OCI-LY3 (cell line): ENCODE measurements at regions not wholly inside any gene's neighbourhood (a gene's known extent, or its start where the extent isn't known, plus 50 kb on each side); places are given as distances from the start of the nearest gene placed in this dataset.
"Not testable (repeated sequence)": the region's sequence is repeated elsewhere in the genome, so short reads cannot be mapped to it uniquely, and the experiment has no call there.

ENCODE experiments used
- H2AFZ ChIP-seq: fragments of 200-600, 300-600 bp; shearing (Covaris generic); 2 replicates; pipeline ENCODE4 v1.6.0; 2014; ENCODE audit warnings: antibody characterized with exemption, low read depth, low read length
- H3K27ac ChIP-seq: fragments of 200-600, 300-600 bp; sonication (generic); 2 replicates; pipeline ENCODE4 v1.5.1; 2014; ENCODE audit warnings: mild to moderate bottlenecking, low read length, moderate library complexity, mixed read lengths
- H3K27me3 ChIP-seq: fragments of 200-600, 300-600 bp; sonication (generic); 2 replicates; pipeline ENCODE4 v1.6.1; 2014; ENCODE audit warnings: low read depth, low read length, mixed read lengths
- H3K36me3 ChIP-seq: fragments of 200-600, 300-600 bp; sonication (generic); replicated peaks from 2 replicates; pipeline ENCODE3; 2014; ENCODE audit warnings: low read depth, low read length, mixed read lengths
- H3K4me1 ChIP-seq: fragments of 300-600, 200-600 bp; sonication (generic); 2 replicates; pipeline ENCODE4 v1.6.1; 2014; ENCODE audit warnings: low read length, mixed read lengths
- H3K4me2 ChIP-seq: fragments of 200-600, 300-600 bp; sonication (generic); 2 replicates; pipeline ENCODE4 v1.6.1; 2014; ENCODE audit warnings: low read length, mixed read lengths
- H3K4me3 ChIP-seq: fragments of 300-600, 200-600 bp; sonication (generic); 2 replicates; pipeline ENCODE4 v1.5.1; 2014; ENCODE audit warnings: antibody characterized with exemption, mild to moderate bottlenecking, low read length, moderate library complexity
- H3K79me2 ChIP-seq: fragments of 300-600, 200-600 bp; shearing (Covaris generic); 2 replicates; pipeline ENCODE4 v1.6.1; 2014; ENCODE audit warnings: mild to moderate bottlenecking, low read length, mixed read lengths
- H3K9ac ChIP-seq: fragments of 300-600, 200-600 bp; shearing (Covaris generic); 2 replicates; pipeline ENCODE4 v1.6.0; 2014; ENCODE audit warnings: mild to moderate bottlenecking, low read length, moderate library complexity
- H3K9me3 ChIP-seq: fragments of 200-600, 300-600 bp; shearing (Covaris generic); 2 replicates; pipeline ENCODE4 v1.6.1; 2014; ENCODE audit warnings: low read length, mixed read lengths; ENCODE audit not compliant: insufficient read depth
- H4K20me1 ChIP-seq: fragments of 200-600, 300-600 bp; sonication (generic); 2 replicates; pipeline ENCODE4 v1.6.1; 2016; ENCODE audit warnings: low read length, mixed read lengths; ENCODE audit not compliant: insufficient read depth
- EZH2phosphoT487 ChIP-seq: fragments of 200-600 bp; shearing (Covaris generic); IDR thresholded peaks from 2 replicates; pipeline ENCODE4 v1.6.1; 2018; ENCODE audit warnings: antibody characterized with exemption, mixed run types, low read depth
- TF ChIP-seq, protein P1 (sequence below): fragments of 200-600, 300-600 bp; sonication (generic); IDR thresholded peaks from 2 replicates; pipeline ENCODE4 v1.5.1; 2014; ENCODE audit warnings: antibody characterized with exemption, low read length, low read depth

DNA sequence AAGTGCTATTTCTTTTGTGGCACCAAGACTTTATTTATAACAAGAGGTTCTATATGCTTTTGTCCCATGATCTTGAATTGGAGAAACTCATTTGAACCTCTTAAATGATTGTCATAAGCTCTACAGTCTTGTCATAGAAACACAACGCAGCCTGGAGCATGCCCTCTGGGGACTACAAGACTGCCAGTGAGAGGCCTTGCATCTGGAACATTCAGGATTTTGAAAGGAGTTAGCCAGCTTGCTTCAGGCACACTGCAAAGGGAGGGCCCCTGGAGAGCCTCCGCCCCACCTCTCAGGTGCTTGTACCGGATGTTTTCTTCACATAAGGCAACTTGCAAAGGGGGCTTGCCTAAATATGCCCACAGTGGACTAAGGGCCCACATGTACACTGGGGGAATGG lies 130.5 kb downstream of the LIG4 start:
- H3K27ac ChIP-seq = no peak overlapping the region
- no peak overlapping the region for H3K4me2 ChIP-seq
- H3K36me3 ChIP-seq = no peaks in the 10 kb centered on the region
- H3K27me3 ChIP-seq = no peaks in the 10 kb centered on the region
- H3K79me2 ChIP-seq = no peaks in the 10 kb centered on the region
- no peak overlapping the region for H3K4me3 ChIP-seq
- no peak overlapping the region for H3K9ac ChIP-seq
- no peaks in the 10 kb centered on the region for H4K20me1 ChIP-seq
- H3K4me1 ChIP-seq = no peaks in the 10 kb centered on the region
- no peaks in the 10 kb centered on the region for H3K9me3 ChIP-seq
- no peak overlapping the region for H2AFZ ChIP-seq
- no peak for TF ChIP-seq EZH2phosphoT487
- TF ChIP-seq, protein P1, sequence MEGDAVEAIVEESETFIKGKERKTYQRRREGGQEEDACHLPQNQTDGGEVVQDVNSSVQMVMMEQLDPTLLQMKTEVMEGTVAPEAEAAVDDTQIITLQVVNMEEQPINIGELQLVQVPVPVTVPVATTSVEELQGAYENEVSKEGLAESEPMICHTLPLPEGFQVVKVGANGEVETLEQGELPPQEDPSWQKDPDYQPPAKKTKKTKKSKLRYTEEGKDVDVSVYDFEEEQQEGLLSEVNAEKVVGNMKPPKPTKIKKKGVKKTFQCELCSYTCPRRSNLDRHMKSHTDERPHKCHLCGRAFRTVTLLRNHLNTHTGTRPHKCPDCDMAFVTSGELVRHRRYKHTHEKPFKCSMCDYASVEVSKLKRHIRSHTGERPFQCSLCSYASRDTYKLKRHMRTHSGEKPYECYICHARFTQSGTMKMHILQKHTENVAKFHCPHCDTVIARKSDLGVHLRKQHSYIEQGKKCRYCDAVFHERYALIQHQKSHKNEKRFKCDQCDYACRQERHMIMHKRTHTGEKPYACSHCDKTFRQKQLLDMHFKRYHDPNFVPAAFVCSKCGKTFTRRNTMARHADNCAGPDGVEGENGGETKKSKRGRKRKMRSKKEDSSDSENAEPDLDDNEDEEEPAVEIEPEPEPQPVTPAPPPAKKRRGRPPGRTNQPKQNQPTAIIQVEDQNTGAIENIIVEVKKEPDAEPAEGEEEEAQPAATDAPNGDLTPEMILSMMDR = no peak

DNA sequence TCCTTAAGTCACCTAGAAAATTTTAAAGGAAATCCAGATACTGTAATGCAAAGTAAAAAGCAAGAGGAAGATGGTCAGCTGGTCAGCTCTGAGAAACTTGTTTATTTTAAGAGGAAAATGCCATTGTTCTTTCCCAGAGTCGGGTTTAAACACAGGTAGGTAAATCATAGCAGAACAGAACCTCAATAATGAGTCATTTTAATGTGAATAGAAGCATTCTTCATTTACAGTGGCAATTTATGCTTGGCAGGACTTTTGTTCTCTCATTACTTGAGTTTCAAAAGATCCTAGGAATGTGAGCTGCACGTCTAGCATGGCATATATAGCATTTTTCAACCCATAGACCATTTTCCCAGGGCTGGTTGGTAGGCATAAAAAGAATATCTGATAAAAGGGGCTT lies 132.3 kb downstream of the LIG4 start:
- no peaks in the 10 kb centered on the region for H3K4me1 ChIP-seq
- no peak overlapping the region for H2AFZ ChIP-seq
- no peaks in the 10 kb centered on the region for H3K27me3 ChIP-seq
- H3K27ac ChIP-seq = no peak overlapping the region
- TF ChIP-seq EZH2phosphoT487 = no peak
- TF ChIP-seq, protein P1 = no peak
- no peak overlapping the region for H3K9ac ChIP-seq
- H4K20me1 ChIP-seq = no peaks in the 10 kb centered on the region
- no peak overlapping the region for H3K4me3 ChIP-seq
- H3K4me2 ChIP-seq = no peak overlapping the region
- H3K36me3 ChIP-seq = no peaks in the 10 kb centered on the region
- no peaks in the 10 kb centered on the region for H3K79me2 ChIP-seq
- H3K9me3 ChIP-seq = no peaks in the 10 kb centered on the region

DNA sequence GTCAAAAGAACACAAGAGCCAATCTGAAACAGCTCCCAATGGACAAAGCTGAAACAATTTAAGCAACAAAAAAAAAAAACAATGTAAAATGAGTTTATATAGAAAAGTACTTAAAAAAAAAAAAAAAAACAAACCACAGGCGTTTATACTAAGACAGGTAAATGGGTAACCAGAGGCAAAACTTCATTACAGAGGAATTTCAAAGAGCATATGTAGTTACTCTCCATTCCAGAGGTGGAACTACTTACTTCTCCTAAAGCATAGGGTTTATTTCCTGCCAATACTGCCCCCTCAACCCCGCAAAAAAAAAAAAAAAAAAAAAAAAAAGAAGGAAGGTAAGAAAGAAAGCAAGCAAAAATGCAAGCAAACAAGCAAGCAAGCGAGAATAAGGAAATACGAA lies 132.9 kb downstream of the LIG4 start:
- Histone ChIP-seq H3K4me3 (no peak overlapping the region), H3K4me2 (no peak overlapping the region), H3K79me2 (no peaks in the 10 kb centered on the region), H3K27me3 (no peaks in the 10 kb centered on the region), H2AFZ (no peak overlapping the region), H3K36me3 (no peaks in the 10 kb centered on the region), H4K20me1 (no peaks in the 10 kb centered on the region), H3K27ac (no peak overlapping the region), H3K9me3 (peaks cover under 1% of the 10 kb centered on the region; the same call in 1 of the 2 replicates), H3K4me1 (no peaks in the 10 kb centered on the region), H3K9ac (no peak overlapping the region)
- TF ChIP-seq, protein P1 = no peak

DNA sequence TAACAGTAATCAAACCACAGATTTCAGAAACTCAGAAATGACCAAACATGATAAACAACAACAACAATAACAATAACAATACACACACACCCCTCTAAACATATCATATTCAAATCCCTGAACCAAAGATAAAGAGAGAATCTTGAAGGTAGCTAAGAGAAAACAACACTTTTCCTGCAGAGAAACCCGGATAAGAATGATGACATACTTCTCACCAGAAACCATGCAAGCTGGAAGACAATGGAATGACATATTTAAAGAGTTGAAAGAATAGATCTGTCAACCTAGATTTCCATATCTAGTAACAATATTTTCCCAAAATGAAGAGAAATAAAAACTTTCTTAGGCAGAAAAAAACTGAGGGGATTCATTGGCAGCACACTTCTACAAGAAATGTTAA lies 138.1 kb downstream of the LIG4 start:
- Histone ChIP-seq H4K20me1 (no peaks in the 10 kb centered on the region), H3K4me2 (no peak overlapping the region), H2AFZ (no peak overlapping the region), H3K27ac (no peak overlapping the region), H3K27me3 (no peaks in the 10 kb centered on the region), H3K9ac (no peak overlapping the region), H3K9me3 (peaks cover 11% of the 10 kb centered on the region; the same call in 1 of the 2 replicates), H3K36me3 (no peaks in the 10 kb centered on the region), H3K4me1 (no peaks in the 10 kb centered on the region), H3K79me2 (no peaks in the 10 kb centered on the region), H3K4me3 (no peak overlapping the region)
- no peak for TF ChIP-seq EZH2phosphoT487

DNA sequence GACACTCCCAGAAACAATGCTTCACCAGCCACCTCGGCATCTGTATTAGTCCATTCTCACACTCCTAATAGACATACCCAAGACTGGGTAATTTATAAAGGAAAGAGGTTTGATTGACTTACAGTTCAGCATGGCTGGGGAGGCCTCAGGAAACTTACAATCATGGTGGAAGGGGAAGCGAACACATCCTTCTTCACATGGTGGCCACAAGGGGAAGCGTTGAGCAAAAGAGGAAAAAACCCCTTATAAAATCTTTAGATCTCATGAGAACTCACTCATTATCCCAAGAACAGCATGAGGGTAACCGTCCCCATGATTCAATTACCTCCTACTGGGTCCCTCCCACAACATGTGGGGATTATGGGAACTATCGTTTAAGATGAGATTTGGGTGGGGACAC lies 140.9 kb downstream of the LIG4 start:
- H3K9ac ChIP-seq, H3K27ac ChIP-seq, H3K4me2 ChIP-seq, H4K20me1 ChIP-seq, H3K27me3 ChIP-seq, H3K79me2 ChIP-seq, H3K36me3 ChIP-seq, H3K4me1 ChIP-seq, H2AFZ ChIP-seq, H3K4me3 ChIP-seq: not testable (repeated sequence)
- H3K9me3 ChIP-seq = peaks cover 11% of the 10 kb centered on the region; the same call in 1 of the 2 replicates
